ENCODE measurements at regions not wholly inside any gene's neighbourhood (a gene's known extent, or its start where the extent isn't known, plus 50 kb on each side); places are given as distances from the start of the nearest gene placed in this dataset.

DNA sequence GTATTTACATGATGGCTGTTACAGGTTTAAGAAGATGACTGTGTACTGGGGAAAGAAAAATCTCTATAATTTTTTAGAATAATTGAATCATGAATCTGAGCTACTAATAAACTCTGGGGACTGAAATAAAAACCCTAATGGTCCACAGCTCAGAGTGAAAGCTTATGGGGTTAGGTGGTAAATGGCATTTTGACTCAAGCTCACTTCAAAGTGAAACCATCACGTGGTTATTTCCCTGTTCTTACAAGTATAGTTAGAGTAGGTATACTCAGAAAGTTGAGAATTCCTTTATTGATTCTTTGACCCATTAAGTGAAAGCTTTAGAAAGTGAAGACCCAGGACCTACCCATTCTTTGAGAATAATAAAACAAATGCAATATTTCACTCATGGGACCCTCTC is 626.2 kb upstream of the SETBP1 start:
- Histone ChIP-seq H3K27me3 (replicated peaks; ENCODE audit: control insufficient read depth, insufficient read depth, low read length) (no peaks in the 10 kb centered on the region), H3K36me3 (ENCODE audit: control insufficient read depth, insufficient read depth, low read length) (no peaks in the 10 kb centered on the region), H3K4me3 (replicated peaks; ENCODE audit: low read depth, low read length) (no peak overlapping the region)
- TF ChIP-seq, protein P1, sequence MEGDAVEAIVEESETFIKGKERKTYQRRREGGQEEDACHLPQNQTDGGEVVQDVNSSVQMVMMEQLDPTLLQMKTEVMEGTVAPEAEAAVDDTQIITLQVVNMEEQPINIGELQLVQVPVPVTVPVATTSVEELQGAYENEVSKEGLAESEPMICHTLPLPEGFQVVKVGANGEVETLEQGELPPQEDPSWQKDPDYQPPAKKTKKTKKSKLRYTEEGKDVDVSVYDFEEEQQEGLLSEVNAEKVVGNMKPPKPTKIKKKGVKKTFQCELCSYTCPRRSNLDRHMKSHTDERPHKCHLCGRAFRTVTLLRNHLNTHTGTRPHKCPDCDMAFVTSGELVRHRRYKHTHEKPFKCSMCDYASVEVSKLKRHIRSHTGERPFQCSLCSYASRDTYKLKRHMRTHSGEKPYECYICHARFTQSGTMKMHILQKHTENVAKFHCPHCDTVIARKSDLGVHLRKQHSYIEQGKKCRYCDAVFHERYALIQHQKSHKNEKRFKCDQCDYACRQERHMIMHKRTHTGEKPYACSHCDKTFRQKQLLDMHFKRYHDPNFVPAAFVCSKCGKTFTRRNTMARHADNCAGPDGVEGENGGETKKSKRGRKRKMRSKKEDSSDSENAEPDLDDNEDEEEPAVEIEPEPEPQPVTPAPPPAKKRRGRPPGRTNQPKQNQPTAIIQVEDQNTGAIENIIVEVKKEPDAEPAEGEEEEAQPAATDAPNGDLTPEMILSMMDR (IDR thresholded peaks at IDR 0.05; ENCODE audit: insufficient read depth, low read length, poor library complexity, severe bottlenecking) = no peak
- DNase-seq (ENCODE audit: extremely low read depth, insufficient read length) = no peak

GRCh38 chr18:44060197-44060596 is 620.5 kb upstream of the SETBP1 start:
- TF ChIP-seq, protein P1 (IDR thresholded peaks at IDR 0.05; ENCODE audit: insufficient read depth, low read length, poor library complexity, severe bottlenecking) = no peak
- Histone ChIP-seq H3K27me3 (replicated peaks; ENCODE audit: control insufficient read depth, insufficient read depth, low read length) (no peaks in the 10 kb centered on the region), H3K4me3 (replicated peaks; ENCODE audit: low read depth, low read length) (no peak overlapping the region), H3K36me3 (ENCODE audit: control insufficient read depth, insufficient read depth, low read length) (no peaks in the 10 kb centered on the region)
- DNase-seq (ENCODE audit: extremely low read depth, insufficient read length) = no peak

GRCh38 chr18:44061438-44061837 is 619.2 kb upstream of the SETBP1 start:
- no peaks in the 10 kb centered on the region for H3K36me3 ChIP-seq (ENCODE audit: control insufficient read depth, insufficient read depth, low read length)
- TF ChIP-seq, protein P1 (IDR thresholded peaks at IDR 0.05; ENCODE audit: insufficient read depth, low read length, poor library complexity, severe bottlenecking) = no peak
- no peak for DNase-seq (ENCODE audit: extremely low read depth, insufficient read length)
- no peak overlapping the region for H3K4me3 ChIP-seq (replicated peaks; ENCODE audit: low read depth, low read length)
- no peaks in the 10 kb centered on the region for H3K27me3 ChIP-seq (replicated peaks; ENCODE audit: control insufficient read depth, insufficient read depth, low read length)

DNA sequence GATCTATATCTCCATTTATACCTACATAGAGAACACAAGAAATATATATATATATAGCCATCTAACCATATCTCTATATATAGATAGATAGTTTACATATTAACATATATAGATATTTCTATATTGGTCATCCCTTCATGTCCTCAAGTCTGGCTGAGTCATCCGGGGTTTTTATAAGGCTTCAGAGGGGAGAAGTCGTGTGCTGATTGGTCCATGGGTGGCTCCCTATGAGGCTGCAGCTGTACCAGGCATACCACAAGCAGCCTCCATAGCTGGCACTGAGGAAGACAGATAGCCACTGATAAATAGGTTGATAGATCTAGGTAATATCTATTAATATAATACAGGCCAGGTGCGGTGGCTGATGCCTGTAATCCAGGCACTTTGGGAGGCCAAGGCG is 618.3 kb upstream of the SETBP1 start:
- Histone ChIP-seq H3K36me3 (ENCODE audit: control insufficient read depth, insufficient read depth, low read length) (no peaks in the 10 kb centered on the region), H3K27me3 (replicated peaks; ENCODE audit: control insufficient read depth, insufficient read depth, low read length) (no peaks in the 10 kb centered on the region), H3K4me3 (replicated peaks; ENCODE audit: low read depth, low read length) (no peak overlapping the region)
- DNase-seq (ENCODE audit: extremely low read depth, insufficient read length) = no peak
- TF ChIP-seq, protein P1 (IDR thresholded peaks at IDR 0.05; ENCODE audit: insufficient read depth, low read length, poor library complexity, severe bottlenecking) = no peak

DNA sequence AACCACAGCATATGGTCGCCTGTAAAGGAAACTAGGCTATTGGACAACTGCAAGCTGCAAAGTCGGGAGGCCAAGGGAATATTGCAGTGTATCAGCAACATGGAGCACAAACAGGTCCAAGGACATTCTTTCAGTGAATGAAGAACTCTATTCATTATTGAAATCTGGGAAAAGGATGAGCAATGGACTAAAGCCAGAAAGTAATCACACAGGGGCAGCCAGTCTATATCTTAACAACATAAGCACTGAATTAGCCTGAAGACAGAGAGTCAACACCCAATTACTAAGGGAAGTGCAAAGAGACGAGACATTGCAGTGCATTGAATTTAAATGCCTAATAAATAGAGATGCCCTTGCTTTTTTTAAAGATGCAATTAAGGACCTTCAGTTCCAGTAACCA is 615.5 kb upstream of the SETBP1 start:
- Histone ChIP-seq H3K27me3 (replicated peaks; ENCODE audit: control insufficient read depth, insufficient read depth, low read length) (no peaks in the 10 kb centered on the region), H3K4me3 (replicated peaks; ENCODE audit: low read depth, low read length) (no peak overlapping the region), H3K36me3 (ENCODE audit: control insufficient read depth, insufficient read depth, low read length) (no peaks in the 10 kb centered on the region)
- no peak for DNase-seq (ENCODE audit: extremely low read depth, insufficient read length)
- TF ChIP-seq, protein P1 (IDR thresholded peaks at IDR 0.05; ENCODE audit: insufficient read depth, low read length, poor library complexity, severe bottlenecking) = no peak

DNA sequence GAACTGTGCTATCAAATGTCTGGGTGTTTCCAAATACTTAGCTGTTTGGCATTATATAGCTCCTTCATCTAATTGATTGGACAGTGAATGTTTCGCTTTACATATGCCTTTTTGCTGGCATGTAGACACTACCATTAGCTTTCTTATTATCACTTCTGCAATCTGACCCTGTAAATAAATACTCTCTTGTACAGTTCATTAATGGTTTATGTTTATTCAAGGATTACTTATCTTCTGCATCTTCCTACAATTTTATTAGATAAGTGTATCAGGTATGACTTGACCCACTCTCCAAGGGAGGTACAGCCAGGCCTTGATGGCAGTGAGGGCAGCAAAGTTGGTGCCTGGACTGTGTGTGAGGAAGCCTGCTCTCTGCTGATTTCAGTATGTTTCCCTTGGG is 614.1 kb upstream of the SETBP1 start:
- TF ChIP-seq, protein P1 (IDR thresholded peaks at IDR 0.05; ENCODE audit: insufficient read depth, low read length, poor library complexity, severe bottlenecking) = no peak
- DNase-seq (ENCODE audit: extremely low read depth, insufficient read length) = no peak
- no peaks in the 10 kb centered on the region for H3K27me3 ChIP-seq (replicated peaks; ENCODE audit: control insufficient read depth, insufficient read depth, low read length)

More for the DNA sequence above, 614.1 kb upstream of the SETBP1 start:
- no peaks in the 10 kb centered on the region for H3K36me3 ChIP-seq (ENCODE audit: control insufficient read depth, insufficient read depth, low read length)
- H3K4me3 ChIP-seq (replicated peaks; ENCODE audit: low read depth, low read length) = no peak overlapping the region

All from GM06990 (cell line).